ENCODE measurements at regions not wholly inside any gene's neighbourhood (a gene's known extent, or its start where the extent isn't known, plus 50 kb on each side); places are given as distances from the start of the nearest gene placed in this dataset.
A peak's percentile ranks its signal among the peaks of the same experiment; 100 is the strongest.

DNA sequence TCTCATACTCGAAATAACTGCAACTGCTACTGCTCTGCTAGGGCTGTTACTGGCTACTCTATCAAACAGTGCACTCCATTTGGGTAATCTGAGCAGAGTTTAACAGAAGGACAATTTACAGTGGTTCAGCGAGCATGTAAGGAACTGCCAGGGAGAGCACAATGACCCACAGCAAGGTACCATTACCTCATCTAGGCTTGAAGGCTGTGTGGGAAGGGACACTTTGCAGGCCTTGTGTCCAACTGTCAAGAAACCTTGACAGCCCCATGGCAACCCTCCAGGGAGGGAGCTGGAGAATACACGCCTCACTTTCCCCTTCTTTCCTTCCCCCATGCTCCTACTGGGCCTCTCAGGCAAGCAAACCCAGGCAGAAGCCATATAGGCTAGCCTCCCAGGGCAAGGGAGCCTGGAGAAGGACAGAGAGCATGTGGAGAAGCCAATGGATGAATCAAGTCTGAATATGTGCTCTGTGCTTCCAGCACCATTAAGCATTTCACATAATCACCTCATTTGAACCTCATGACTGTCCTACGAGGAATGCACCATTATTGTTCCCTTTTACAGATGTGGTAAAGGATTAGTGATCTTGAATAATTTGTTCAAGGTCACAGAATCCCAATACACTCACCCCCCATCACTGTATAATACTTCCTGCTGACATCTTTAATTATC lies 49.9 kb upstream of the JAK2 start:
- peak overlapping the region in 4 of 10 donors; percentile 55 to 76 (median 68) for H3K27ac ChIP-seq
- H3K4me1 ChIP-seq: peaks cover 0 to 53% (median 35%) of the 10 kb centered on the region in 9 donors
- WGBS, 2 donors: 65 to 71% methylated on average over 4 of the region's 4 CpGs

More for the DNA sequence above, 49.9 kb upstream of the JAK2 start:
- no peaks in the 10 kb centered on the region for H3K36me3 ChIP-seq
- intact Hi-C loops (cut with DNase I): loop anchor here in 4 of 10 donors (5.0 to 10.0 kb wide), 2 partner anchors 50 to 52 kb away; partner anchors contain the start of gene JAK2 (in 4 of the 4)
- no peaks in the 10 kb centered on the region for H3K9me3 ChIP-seq
- no peak for DNase-seq
- H3K27me3 ChIP-seq: no peaks in the 10 kb centered on the region
- H3K4me3 ChIP-seq: no peak overlapping the region
- peak in 5 of 8 donors; percentile 7 to 41 (median 33) for ATAC-seq
- TF ChIP-seq, protein P1, sequence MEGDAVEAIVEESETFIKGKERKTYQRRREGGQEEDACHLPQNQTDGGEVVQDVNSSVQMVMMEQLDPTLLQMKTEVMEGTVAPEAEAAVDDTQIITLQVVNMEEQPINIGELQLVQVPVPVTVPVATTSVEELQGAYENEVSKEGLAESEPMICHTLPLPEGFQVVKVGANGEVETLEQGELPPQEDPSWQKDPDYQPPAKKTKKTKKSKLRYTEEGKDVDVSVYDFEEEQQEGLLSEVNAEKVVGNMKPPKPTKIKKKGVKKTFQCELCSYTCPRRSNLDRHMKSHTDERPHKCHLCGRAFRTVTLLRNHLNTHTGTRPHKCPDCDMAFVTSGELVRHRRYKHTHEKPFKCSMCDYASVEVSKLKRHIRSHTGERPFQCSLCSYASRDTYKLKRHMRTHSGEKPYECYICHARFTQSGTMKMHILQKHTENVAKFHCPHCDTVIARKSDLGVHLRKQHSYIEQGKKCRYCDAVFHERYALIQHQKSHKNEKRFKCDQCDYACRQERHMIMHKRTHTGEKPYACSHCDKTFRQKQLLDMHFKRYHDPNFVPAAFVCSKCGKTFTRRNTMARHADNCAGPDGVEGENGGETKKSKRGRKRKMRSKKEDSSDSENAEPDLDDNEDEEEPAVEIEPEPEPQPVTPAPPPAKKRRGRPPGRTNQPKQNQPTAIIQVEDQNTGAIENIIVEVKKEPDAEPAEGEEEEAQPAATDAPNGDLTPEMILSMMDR (IDR thresholded peaks at IDR 0.05): no peak
